NCI-H128 (cell line): ENCODE measurements at regions not wholly inside any gene's neighbourhood (a gene's known extent, or its start where the extent isn't known, plus 50 kb on each side); places are given as distances from the start of the nearest gene placed in this dataset.

Experiments
- DNase-seq: peaks from one replicate; lab custom pipeline; 2025; ENCODE audit not compliant: unreplicated experiment; lab: John Stamatoyannopoulos, UW

GRCh38 chr9:120018037-120018436, 561.9 kb downstream of the CDK5RAP2 start:
- no peak for DNase-seq

DNA sequence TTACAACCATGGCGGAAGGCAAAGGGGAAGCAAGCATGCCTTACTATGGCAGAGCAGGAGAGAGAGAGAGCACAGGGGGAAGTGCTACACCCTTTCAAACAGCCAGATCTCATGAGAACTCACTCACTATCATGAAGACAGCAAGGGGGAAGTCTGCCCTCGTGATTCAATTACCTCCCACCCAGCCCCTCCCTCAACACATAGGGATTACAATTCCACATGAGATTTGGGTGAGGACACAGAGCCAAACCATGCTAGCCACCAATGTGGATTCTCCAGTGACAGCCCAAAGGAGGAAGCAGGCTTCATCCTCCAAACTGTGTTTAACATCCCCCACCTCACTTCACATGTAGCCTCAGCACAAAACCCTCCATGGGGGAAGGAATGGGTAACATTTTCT, 563.7 kb downstream of the CDK5RAP2 start:
- DNase-seq = no peak

GRCh38 chr9:120014796-120015195, 565.2 kb downstream of the CDK5RAP2 start:
- DNase-seq = no peak

DNA sequence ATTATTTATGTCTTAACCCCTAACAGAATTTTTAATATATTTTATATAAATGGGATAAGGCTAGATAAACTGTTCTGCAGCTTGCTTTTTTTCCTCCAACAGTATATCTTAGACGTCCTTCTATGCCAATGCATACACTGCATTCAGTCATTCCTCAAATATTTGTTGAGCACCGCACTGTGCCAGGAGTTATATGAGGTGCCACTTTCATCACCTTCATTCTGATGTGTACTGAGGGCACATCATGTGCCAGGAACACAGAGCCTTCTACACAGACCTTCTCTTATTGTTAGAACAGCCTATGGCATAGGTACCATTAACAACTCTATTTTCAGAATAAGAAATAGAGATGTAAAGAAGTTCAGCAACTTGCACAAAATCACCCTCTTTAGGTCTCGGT, 570.1 kb downstream of the CDK5RAP2 start:
- no peak for DNase-seq

DNA sequence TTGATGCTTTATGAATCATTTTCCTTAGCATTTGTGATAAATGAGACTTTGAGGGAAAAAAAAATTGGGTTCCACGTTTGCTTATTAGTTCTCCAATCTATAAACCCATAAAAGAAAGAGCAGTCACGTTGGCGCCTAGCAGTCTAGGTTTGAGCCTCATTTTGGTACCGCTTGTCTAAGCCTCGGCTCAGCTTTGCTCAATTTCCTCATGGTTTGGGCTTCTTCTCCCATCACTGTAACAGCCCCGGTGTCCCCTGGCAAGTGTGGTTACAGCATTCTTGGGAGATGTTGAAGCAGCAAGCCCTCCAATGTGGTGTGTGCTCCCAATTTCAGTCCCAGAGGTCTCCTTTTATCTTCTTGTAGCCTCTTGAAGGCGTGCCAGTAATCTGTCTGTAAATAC, 578.4 kb downstream of the CDK5RAP2 start:
- DNase-seq = no peak

DNA sequence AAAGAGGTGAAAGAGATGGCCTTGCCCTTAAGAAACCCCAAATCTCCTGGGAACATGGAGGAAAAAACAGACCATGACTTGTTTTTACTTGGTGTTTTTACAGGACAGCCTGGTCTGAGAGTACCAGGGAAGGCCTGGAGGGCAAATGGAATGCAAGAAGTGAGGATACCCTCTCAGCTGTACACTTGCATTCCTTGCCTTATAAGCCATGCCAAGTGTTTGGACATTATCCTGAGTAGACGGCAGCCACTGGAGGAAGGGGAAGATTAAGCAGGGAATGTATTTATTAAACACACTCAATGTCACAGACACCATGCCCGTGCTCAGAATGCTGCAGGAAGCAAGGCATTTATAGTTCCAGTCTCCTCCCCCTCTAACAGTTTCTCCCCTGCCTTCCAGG, 581.4 kb downstream of the CDK5RAP2 start:
- DNase-seq = no peak

DNA sequence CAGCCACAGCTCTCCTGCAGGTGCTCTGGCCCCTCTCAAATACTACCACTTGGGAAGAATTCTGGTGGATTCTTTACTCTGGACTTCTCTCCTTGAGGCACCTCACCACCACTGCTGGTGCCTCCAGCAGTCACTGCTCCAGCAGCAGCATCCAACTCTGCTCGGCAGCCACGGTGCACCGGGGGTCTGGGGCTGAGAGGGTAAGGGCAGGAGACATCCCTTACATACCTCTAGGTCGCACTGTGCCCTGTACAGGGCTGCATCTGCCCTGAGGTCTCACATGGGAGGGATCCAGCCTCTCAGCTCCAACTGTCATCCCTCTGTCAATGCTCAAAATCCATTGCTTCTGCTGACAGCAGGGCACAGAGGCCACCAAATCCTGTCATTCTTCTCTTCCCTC, 588.2 kb downstream of the CDK5RAP2 start:
- no peak for DNase-seq

- DNase-seq = no peak
Measured at GRCh38 chr9:119986713-119987112, 593.3 kb downstream of the CDK5RAP2 start.

GRCh38 chr9:119986205-119986604, 593.8 kb downstream of the CDK5RAP2 start:
- DNase-seq = no peak

DNA sequence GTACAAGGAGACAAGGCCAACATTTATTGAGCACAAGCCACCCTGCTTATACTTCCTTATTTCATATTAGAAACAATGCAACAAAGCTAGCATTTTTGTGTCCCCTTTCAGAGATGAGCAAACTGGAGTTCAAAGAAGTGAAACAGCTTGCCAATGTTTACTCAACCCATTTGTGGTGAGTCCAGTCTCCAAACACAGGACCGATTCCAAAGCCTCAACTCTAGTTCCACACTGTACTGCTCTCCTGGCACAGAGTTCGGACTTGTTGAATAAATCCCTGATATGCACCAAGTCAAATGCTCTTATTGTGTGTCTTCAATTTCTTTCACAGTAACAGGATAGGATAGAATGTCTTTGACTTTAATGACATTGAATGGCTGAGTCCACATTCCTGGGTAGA, 604.8 kb upstream of the BRINP1 start:
- no peak for DNase-seq

DNA sequence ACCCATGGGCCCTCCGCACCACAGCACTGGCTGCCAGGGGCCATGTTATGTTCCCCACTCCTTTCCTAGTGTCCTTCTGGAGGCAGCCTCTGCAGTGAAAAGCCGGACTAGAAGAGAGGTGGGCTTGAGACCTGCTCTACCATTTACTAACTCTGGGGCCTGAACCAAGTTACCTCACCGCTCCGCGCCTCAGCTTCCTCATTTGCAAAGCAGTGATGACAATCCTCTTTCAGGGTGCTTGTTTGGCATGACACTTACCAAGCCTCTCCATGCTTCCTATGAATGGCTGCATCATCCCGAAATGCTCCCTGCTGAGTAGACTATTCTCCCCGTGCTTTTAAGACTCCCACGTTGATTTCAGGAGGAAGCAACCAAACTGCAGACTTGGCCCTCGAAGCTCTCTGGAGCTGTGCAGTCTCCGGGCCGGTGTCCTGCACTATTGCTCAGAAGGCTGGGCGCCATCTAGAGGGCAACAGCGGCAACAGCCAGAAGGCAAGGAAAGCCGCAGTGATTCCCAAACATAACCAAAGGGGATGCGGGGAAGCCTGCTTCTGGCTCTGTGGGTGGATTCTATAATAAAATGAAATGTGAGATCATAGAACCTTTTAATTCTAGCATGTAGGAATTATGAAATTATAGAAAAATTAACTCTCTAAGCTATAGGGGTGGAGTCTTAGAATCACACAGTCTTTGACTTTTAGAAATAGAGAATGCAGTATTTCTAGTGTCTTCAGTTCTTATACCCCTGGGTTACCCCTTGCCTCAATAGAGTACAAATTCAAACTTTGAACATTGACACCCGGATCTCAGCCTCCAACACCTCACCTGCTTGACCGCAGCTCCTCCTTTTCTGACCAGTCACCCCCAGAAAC, 599.8 kb upstream of the BRINP1 start:
- DNase-seq = peak; percentile 44

GRCh38 chr9:119967867-119968535, 598.8 kb upstream of the BRINP1 start:
- no peak for DNase-seq

DNA sequence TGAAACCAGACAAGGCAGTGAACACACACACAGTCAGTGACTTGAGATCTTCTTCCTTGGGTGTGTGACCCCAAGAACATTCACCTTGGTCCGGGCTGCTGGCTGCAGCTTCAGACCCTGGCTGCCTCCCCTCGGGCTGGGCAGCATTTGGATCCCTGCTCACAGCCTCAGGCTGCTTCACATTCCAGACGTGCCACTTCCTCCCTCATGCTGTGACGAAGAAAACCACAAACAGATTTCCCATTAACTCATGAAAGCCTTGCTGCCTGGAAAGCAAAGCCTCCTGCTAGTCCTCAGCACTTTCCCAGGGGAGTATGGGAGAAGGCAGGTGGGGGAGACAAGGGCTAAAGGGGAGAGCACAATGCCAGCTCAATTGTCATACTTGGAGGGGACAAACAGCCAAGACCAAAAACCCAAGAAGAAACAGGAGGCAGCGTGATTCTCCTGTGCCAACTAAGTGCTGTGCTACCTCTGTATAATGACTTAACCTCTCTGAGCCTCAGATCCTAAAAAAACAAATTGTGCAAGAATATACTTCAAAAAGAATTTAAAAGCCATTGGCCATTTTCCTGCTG, 594.6 kb upstream of the BRINP1 start:
- peak; percentile 7 for DNase-seq

GRCh38 chr9:119963258-119963797, 594.1 kb upstream of the BRINP1 start:
- DNase-seq = no peak

DNA sequence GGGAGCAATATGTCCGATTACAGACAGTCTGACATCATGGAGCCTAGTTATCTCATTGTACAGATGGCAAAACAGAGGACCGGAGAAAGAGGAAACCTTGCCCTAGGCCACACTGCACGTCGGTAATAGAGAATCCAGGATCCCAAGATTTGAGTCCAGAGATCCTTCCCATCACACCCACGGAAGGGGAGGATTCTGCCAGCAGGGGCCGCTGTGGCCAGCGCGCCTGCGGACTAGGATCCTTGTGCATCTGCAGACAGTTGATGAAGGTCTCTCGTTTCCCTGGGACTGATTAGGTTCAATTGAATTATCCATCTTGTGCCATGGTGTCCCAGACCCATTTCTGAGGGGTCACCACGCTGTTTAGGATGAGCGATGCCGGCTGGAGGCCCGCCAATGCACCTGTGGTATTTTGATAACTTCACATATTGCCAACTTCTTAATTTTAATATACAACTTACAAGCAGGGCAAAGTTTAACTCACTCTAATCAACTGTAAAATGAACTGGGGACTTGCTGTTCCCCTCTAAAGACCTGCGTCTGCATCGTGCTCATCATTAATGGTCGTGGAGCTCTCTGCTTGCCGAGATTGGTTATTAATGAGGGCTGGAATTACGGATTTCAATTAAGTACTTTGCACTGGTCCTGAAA, 592.7 kb upstream of the BRINP1 start:
- no peak for DNase-seq

GRCh38 chr9:119959846-119960545, 590.8 kb upstream of the BRINP1 start:
- DNase-seq = no peak

- DNase-seq = no peak
Measured at GRCh38 chr9:119956111-119956510, 586.9 kb upstream of the BRINP1 start.

GRCh38 chr9:119955276-119955675, 586.0 kb upstream of the BRINP1 start:
- no peak for DNase-seq

DNA sequence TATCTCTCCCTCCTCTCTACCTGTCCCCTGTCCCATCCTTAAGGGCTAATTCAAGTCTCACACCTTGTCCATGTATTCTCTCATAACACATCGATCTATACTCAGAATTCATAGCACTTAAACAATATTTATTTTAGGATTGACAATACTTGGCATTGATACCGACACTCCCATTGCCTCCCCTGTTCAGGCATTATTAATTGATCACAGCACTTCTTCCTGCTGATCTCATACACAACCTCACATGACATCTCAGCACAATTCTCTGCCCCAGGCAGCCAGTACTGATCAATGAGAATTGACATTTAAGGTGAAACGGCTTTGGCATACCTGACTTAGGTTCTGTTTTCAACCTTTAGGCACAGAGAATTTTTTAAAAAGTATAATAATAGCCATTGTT, 582.4 kb upstream of the BRINP1 start:
- DNase-seq = no peak

DNA sequence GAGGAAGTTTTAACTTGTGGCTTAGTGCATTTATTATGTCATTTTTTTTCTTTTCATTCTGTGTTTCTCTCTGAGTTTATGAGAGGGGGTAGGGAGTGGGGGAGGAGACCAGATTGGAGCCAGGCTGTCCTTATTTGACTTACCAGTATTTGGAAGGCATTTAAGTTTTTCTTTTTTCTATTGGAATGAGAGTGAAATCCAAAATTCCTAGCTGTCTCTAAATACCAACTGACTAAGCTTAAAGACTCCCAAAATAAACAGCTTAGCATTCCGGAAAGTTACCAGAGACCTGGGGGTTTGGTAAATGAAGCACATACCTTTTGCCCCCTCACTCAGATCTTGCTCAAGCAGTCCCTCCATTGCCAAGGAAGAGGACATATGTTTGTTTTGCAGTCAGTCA, 581.9 kb upstream of the BRINP1 start:
- no peak for DNase-seq

DNA sequence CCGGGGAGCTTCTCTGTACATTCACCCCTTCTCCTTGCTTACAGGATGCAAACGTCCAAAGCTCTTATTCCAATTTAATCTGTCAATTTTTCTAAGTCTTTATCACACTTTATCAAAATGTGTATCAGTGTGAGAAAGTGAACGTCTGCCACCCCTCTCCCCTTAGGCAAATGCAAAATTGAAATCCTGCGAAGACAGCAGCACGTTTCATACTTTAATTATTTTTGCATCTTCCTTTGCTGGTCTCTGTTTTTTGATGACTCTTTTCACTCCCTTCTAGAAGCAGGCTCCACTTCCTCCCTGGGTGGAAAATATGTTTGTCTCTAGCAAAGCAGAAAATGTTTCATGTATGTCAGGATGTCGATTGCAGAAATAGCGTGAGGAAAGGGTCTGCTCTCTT, 576.5 kb upstream of the BRINP1 start:
- DNase-seq = no peak
